GM19025 (cell line): ENCODE measurements at regions not wholly inside any gene's neighbourhood (a gene's known extent, or its start where the extent isn't known, plus 50 kb on each side); places are given as distances from the start of the nearest gene placed in this dataset.

Source experiments
- ATAC-seq: cut with Tn5 transposase; IDR thresholded peaks from one replicate; pipeline ENCODE4 v1.9.1; 2021; ENCODE audit warnings: mild to moderate bottlenecking, low read depth, moderate library complexity; ENCODE audit not compliant: unreplicated experiment

DNA sequence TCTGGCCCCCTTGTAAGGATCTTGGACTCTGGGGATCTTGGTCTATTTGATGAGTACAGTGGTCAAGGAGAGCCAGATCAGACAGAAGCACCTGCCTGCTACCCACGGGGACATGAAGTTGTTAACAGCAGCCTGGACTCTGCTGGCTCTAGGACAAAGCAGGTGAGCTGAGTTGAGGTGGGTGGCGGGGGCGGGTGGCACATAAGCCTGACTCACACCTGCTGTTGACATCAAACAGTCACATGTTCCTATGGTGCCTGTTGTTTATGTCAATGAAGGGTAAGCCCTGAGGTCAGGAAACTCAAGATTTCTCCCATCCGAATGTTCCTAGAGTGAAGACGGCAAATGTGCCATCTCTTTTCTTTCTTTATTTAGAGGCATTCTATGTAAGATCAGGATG is 50.1 kb upstream of the CLNK start:
- ATAC-seq: no peak
